ENCODE measurements at regions not wholly inside any gene's neighbourhood (a gene's known extent, or its start where the extent isn't known, plus 50 kb on each side); places are given as distances from the start of the nearest gene placed in this dataset.
"Not testable (repeated sequence)": the region's sequence is repeated elsewhere in the genome, so short reads cannot be mapped to it uniquely, and the experiment has no call there.

DNA sequence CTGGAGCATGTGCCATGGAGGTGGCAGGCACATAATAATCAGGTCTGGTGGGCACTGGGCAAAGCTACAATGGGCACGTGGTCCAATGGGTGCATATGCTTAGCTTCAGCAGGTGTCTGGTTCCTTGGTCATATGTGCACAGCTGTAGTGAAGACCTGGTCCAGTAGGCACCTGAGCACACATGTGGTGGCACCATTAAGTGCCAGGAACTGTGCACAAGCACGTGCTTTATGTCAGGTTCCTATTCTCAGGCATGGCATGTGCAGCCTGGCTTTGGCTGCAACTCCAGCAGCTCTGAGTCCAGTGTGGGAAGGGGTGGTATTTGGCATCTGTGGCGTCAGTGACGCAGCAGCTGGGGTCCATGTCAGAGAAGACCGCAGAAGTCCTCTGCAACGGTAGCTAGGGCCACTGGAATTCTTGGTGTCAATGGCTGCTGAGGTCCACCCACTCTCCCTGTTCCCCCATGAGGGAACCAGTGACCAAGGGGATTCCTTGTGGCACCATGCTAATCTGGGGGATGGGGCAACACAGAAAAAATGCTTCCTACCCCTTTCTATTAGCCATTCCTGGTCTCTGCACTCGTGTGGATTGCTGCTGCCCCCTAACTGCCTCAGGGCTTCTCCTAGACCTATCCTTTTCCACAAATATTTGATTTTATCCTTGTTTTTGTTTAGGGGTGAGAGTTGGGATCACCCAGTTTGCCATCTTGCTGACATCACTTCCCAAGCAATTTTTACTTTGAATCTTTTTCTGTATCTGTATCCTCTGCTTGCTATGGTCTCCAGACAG is 262.9 kb upstream of the MAP2 start:
- DNase-seq (ENCODE audit: low spot score): no peak

DNA sequence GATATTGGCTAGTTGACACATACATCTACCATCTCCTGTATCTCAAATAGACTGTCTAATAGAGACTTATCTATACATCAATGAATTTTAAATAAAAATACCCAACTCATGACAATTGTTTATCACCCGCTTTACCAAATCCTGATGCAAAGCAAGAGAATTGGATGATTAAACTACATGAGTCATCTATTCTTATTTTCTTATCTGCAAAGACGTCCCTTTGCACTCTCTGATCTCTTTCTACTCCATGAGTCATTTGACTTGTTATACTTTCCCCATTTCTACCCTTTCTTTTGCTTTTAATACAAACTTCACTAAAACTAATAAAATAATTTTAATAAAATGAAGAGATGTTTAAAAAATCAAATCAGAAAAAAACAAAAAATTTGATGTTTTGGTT is 261.7 kb upstream of the MAP2 start:
- no peak for DNase-seq (ENCODE audit: low spot score)

DNA sequence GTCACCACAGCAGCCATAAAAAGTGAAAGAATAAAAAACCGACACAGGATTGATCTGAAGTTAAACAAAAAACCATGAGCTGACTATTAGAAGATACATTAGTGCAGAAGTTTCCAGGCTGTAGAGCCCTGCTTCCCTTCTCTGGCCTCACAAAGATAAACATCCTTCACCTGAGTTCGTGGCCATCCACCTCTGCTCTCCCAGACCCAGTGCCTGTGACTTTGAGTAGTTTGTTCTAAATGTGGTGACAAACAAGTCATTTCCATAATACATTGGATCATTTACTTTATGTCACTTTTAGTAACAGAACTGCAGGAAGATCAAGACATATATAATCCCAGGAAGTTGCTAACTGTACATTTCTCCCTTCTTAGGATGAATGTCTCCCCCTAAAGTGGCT is 241.9 kb upstream of the MAP2 start:
- no peak for DNase-seq (ENCODE audit: low spot score)

GRCh38 chr2:209186886-209187285 is 237.0 kb upstream of the MAP2 start:
- not testable (repeated sequence) for DNase-seq (ENCODE audit: low spot score)

DNA sequence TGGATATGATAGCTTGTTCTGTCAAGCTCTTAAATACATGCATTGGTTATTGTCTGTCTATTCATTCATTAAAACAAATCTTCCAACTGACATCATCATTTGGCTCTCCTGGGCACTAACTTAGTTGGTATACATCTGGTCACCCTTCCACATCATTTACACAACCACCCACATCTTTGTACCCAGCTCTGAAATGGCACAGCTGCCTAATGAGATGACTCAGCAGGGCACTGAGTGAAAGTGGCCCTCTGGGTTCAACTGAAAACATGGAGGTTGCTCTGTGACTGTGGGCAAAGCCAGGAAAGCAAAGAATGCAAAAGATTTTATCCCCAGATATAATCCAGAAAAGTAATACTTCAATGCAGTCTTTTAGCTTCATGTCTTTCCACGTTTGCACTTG is 234.0 kb upstream of the MAP2 start:
- no peak for DNase-seq (ENCODE audit: low spot score)

- no peak for DNase-seq (ENCODE audit: low spot score)
These were observed 232.7 kb upstream of the MAP2 start for GRCh38 chr2:209191139-209191538.

DNA sequence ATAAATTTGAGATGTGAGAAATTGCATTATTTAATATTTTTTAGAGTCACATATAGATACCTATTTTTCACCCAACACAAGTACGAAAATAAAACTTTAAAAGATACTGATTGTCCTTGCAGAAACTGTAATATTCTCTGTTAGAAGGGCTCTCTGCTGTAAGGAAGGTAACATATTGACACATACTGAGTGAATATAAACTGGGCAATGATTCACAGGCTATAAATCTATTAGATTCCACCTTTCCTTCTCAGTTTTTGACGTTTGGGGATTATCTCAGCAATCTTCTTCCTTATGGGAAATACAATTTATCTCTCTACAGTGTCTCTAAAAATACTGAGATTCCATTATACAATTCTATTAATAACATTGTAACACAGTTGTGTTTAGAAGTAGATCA is 229.1 kb upstream of the MAP2 start:
- no peak for DNase-seq (ENCODE audit: low spot score)

DNA sequence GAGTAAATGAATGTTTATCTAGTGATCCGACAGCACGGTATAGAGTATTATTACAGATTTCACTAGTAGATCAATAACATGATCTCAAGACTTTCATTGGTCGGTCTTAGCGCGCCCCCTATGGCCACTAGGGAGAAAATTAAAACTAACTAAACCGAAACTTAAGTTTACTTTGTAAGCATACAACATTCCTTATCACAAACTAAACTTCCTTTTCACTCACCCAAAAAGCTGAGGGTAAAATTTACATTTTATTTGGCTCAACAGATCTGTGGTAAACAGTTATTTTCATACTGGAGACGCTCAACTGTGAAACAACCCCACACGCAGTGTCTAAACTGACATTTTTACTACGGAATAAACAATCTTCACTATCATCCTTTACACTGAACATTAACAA is 215.6 kb upstream of the MAP2 start:
- no peak for DNase-seq (ENCODE audit: low spot score)

DNA sequence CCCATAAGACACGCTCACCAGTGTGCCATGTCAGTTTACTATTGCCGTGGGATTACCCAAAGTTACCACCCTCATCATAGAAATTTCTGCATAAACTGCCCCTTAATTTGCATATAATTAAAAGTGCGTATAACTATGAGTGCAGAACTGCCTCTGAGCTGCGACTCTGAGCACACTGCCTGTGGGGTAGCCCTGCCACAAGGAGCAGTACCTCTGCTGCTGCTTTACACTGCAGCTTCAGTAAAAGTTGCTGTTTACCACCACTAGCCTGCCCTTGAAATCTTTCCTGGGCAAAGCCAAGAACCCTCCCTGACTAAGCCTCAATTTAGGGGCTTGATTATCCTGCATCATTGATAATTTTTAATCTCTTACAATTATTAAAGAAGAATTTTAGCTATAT is 213.9 kb upstream of the MAP2 start:
- DNase-seq (ENCODE audit: low spot score): no peak

DNA sequence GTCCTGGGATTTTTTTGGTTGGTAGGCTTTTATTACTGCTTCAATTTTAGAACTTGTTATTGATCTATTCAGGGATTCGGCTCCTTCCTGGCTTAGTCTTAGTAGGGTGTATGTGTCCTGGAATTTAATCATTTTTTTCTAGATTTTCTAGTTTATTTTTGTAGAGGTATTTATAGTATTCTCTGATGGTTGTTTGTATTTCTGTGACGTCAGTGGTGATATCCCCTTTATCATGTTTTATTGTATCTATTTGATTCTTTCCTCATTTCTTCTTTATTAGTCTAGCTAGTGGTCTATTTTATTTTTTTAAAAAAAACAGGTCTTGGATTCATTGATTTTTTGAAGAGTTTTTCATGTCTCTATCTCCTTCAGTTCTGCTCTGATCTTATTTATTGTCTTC is 193.3 kb upstream of the MAP2 start:
- no peak for DNase-seq (ENCODE audit: low spot score)

GRCh38 chr2:209236377-209236776 is 187.5 kb upstream of the MAP2 start:
- no peak for DNase-seq (ENCODE audit: low spot score)

- DNase-seq (ENCODE audit: low spot score): no peak
These were observed 184.9 kb upstream of the MAP2 start for GRCh38 chr2:209238765-209239584.

DNA sequence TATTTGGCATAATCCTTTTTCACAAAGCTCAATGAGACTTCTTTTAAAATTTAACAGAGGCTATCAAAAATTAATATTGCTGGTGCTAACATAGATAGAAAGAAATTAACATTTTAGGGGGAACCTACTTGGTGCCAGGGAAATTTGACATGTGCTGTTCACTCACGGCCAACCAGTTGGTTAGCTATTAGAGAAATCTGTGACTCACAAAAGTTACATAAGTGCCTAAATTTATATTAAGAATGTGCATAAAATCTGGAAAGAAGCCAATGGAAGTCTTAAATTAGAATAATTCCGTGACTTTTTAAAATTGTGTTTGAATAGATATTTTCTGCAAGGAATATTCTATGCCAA is 184.3 kb upstream of the MAP2 start:
- DNase-seq (ENCODE audit: low spot score): no peak

GRCh38 chr2:209240204-209240603 is 183.6 kb upstream of the MAP2 start:
- no peak for DNase-seq (ENCODE audit: low spot score)

- DNase-seq (ENCODE audit: low spot score): no peak
These were observed 170.3 kb upstream of the MAP2 start for GRCh38 chr2:209253544-209253943.

DNA sequence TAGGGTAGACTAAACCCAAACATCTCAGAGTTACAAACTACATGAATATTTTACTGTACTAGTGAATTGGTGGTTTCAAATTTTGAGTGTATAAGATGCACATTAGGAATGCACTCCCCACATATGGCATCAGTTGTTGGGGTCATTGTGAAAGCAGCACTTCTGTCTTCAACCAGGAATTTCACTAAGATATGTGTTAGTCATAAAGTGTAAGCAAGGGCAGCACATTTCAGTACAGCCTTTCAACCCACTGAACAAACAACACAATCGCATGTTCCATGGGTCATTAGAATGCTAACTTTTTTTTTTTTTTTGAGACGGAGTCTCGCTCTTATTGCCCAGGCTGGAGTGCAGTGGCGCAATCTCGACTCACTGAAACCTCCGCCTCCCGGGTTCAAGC is 164.1 kb upstream of the MAP2 start:
- no peak for DNase-seq (ENCODE audit: low spot score)

GRCh38 chr2:209260281-209260680 is 163.6 kb upstream of the MAP2 start:
- DNase-seq (ENCODE audit: low spot score): no peak

GRCh38 chr2:209261366-209262053 is 162.3 kb upstream of the MAP2 start:
- not testable (repeated sequence) for DNase-seq (ENCODE audit: low spot score)

GRCh38 chr2:209269024-209269423 is 154.8 kb upstream of the MAP2 start:
- DNase-seq (ENCODE audit: low spot score): no peak

DNA sequence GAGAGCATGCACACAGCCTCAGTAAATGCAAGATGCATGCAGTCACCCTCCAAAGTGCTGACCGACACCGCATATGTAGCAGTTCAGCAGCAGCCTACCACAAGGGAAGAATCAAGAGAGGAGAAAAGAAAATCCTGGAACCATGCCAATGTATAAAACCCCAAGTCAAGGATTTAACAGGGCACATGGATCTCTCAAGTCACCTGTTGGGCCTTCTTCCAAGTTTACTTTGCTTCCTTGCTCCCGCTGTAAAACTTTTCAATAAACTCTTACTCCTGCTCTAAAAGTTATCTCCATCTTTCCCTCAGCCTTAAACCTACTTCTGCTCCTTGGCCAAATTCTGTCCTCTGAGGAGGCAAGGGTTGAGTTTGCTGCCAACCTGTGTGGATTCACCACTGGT is 147.8 kb upstream of the MAP2 start:
- DNase-seq (ENCODE audit: low spot score): no peak

DNA sequence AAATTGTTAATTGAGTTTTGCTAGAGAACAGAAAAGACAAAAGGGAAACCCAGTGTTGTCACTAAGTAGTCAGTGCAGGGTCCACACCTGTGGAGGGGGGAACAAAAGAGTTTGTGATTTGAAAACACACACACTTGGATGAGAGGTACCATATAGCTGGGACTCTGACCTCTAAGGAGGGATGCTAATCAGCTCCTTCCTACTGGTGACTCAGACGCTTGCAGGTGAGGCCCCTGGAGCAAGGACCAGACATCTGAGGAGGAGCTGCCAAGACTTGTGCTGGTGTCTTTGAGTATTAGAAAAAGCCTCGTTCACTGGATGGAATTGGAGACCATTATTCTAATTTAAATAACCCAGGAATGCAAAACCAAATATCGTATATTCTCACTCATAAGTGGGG is 146.4 kb upstream of the MAP2 start:
- DNase-seq (ENCODE audit: low spot score): no peak

DNA sequence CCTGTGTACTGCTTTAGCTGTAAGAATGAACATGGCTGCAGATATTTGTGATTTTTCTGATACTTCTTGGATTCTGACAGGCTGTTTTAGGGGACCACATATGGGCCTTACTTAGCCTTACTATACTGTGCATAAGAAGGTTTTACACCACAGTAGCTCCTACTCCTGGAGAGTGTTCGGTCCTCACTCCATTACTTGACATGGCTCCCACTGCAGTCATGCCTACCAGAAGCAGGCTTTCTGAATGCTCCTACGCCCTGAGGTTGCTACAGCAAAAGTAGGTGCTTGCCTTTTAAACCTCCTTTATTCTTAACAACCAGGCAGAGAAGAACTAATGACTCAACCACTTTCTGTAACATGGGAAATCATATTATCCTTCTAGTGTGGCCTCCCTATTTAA is 125.2 kb upstream of the MAP2 start:
- no peak for DNase-seq (ENCODE audit: low spot score)

DNA sequence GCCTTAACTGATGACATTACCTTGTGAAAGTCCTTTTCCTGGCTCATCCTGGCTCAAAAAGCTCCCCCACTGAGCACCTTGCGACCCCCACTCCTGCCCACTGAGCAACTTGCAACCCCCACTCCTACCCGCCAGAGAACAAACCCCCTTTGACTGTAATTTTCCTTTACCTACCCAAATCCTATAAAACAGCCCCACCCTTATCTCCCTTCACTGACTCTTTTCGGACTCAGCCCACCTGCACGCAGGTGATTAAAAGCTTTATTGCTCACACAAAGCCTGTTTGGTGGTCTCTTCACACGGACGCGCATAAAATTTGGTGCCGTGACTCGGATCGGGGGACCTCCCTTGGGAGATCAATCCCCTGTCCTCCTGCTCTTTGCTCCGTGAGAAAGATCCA is 124.4 kb upstream of the MAP2 start:
- not testable (repeated sequence) for DNase-seq (ENCODE audit: low spot score)

Data from CD4-positive, alpha-beta T cell treated with Interleukin-6 at 100 ng/mL for 8 hours (primary cell).